ENCODE measurements at regions not wholly inside any gene's neighbourhood (a gene's known extent, or its start where the extent isn't known, plus 50 kb on each side); places are given as distances from the start of the nearest gene placed in this dataset.
"Not testable (repeated sequence)": the region's sequence is repeated elsewhere in the genome, so short reads cannot be mapped to it uniquely, and the experiment has no call there.

GRCh38 chr5:1960595-1961303 lies 78.0 kb upstream of the IRX4 start:
- DNase-seq (ENCODE audit: low read depth): no peak

- DNase-seq (ENCODE audit: low read depth): no peak
These were observed 77.2 kb upstream of the IRX4 start for GRCh38 chr5:1959725-1960581.

- DNase-seq (ENCODE audit: low read depth): no peak
These were observed 76.5 kb upstream of the IRX4 start for GRCh38 chr5:1959231-1959630.

GRCh38 chr5:1958211-1959010 lies 75.7 kb upstream of the IRX4 start:
- no peak for DNase-seq (ENCODE audit: low read depth)

GRCh38 chr5:1955586-1955985 lies 72.9 kb upstream of the IRX4 start:
- no peak for DNase-seq (ENCODE audit: low read depth)

- DNase-seq (ENCODE audit: low read depth): not testable (repeated sequence)
These were observed 71.0 kb upstream of the IRX4 start for GRCh38 chr5:1953710-1954109.

- DNase-seq (ENCODE audit: low read depth): peak; percentile 27
These were observed 69.8 kb upstream of the IRX4 start for GRCh38 chr5:1952444-1953099.

- DNase-seq (ENCODE audit: low read depth): no peak
These were observed 69.3 kb upstream of the IRX4 start for GRCh38 chr5:1952021-1952420.

GRCh38 chr5:1951165-1951816 lies 68.6 kb upstream of the IRX4 start:
- no peak for DNase-seq (ENCODE audit: low read depth)

- DNase-seq (ENCODE audit: low read depth): peak; percentile 94
These were observed 68.0 kb upstream of the IRX4 start for GRCh38 chr5:1950708-1951103.

- DNase-seq (ENCODE audit: low read depth): no peak
These were observed 67.5 kb upstream of the IRX4 start for GRCh38 chr5:1950096-1950707.

GRCh38 chr5:1949253-1949652 lies 66.5 kb upstream of the IRX4 start:
- no peak for DNase-seq (ENCODE audit: low read depth)

GRCh38 chr5:1948663-1949191 lies 66.0 kb upstream of the IRX4 start:
- DNase-seq (ENCODE audit: low read depth): peak; percentile 29

GRCh38 chr5:1948111-1948510 lies 65.4 kb upstream of the IRX4 start:
- no peak for DNase-seq (ENCODE audit: low read depth)

GRCh38 chr5:1946776-1947175 lies 64.1 kb upstream of the IRX4 start:
- DNase-seq (ENCODE audit: low read depth): no peak

GRCh38 chr5:1946122-1946677 lies 63.5 kb upstream of the IRX4 start:
- no peak for DNase-seq (ENCODE audit: low read depth)

GRCh38 chr5:1945606-1946005 lies 62.9 kb upstream of the IRX4 start:
- DNase-seq (ENCODE audit: low read depth): no peak

- DNase-seq (ENCODE audit: low read depth): peak; percentile 39
These were observed 61.7 kb upstream of the IRX4 start for GRCh38 chr5:1944408-1944807.

GRCh38 chr5:1943481-1943880 lies 60.8 kb upstream of the IRX4 start:
- DNase-seq (ENCODE audit: low read depth): no peak

- no peak for DNase-seq (ENCODE audit: low read depth)
These were observed 59.9 kb upstream of the IRX4 start for GRCh38 chr5:1942630-1943029.
